ENCODE measurements at regions not wholly inside any gene's neighbourhood (a gene's known extent, or its start where the extent isn't known, plus 50 kb on each side); places are given as distances from the start of the nearest gene placed in this dataset.

GRCh38 chr4:101540336-101540735 is 193.0 kb upstream of the PPP3CA start:
- no peak for TF ChIP-seq CTCF (IDR thresholded peaks at IDR 0.05; ENCODE audit: insufficient read depth, missing control alignments)
- FAIRE-seq = no peak
- DNase-seq (ENCODE audit: insufficient read length, low spot score) = no peak

DNA sequence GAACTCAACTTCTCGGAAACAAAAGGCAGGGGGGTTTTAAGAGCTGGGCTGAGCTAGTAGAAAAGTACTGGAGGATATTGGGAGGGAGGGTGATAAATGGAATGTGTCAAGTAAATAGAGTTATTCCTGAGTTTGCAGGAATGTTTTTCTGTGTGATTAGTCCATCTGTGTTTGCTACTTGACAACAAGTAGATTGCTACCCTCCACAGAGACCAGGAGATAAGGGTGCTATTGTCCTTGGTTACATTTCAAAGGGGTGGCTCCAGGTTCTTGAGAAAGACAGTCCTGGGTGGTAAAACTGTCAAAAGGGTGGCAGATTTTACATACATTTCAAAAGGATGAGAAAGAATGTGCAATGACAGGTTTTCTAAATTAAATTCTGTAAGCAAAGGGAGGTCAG is 181.2 kb upstream of the PPP3CA start:
- FAIRE-seq = no peak
- no peak for DNase-seq (ENCODE audit: insufficient read length, low spot score)
- TF ChIP-seq CTCF (IDR thresholded peaks at IDR 0.05; ENCODE audit: insufficient read depth, missing control alignments) = no peak

- no peak for TF ChIP-seq CTCF (IDR thresholded peaks at IDR 0.05; ENCODE audit: insufficient read depth, missing control alignments)
- DNase-seq (ENCODE audit: insufficient read length, low spot score) (no peak), FAIRE-seq (no peak)
These were observed 179.9 kb upstream of the PPP3CA start for GRCh38 chr4:101527188-101527587.

GRCh38 chr4:101515566-101515965 is 168.2 kb upstream of the PPP3CA start:
- no peak for FAIRE-seq
- no peak for DNase-seq (ENCODE audit: insufficient read length, low spot score)
- TF ChIP-seq CTCF (IDR thresholded peaks at IDR 0.05; ENCODE audit: insufficient read depth, missing control alignments) = no peak

DNA sequence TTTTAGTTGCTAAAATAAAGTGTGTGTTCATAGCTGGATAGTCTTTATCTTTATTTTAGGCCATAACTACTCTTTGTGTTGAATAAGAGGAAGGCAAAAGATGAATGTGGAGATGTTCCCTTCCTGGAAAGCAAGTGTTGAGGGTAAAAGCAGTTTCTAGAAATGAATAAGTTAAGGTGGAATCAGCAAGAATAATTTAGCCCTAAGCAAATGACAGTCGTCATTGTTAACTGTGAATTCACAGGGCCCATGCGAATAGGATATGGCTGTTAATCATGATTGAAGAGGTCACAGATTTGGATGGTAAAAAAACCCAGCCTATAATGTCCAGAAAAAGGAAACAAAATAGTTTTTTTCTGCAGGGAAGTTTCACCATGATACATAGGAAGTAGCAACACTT is 167.8 kb upstream of the PPP3CA start:
- TF ChIP-seq CTCF (IDR thresholded peaks at IDR 0.05; ENCODE audit: insufficient read depth, missing control alignments) = no peak
- no peak for FAIRE-seq
- no peak for DNase-seq (ENCODE audit: insufficient read length, low spot score)

GRCh38 chr4:101512416-101512815 is 165.1 kb upstream of the PPP3CA start:
- FAIRE-seq (no peak), DNase-seq (ENCODE audit: insufficient read length, low spot score) (no peak)

GRCh38 chr4:101501421-101501820 is 154.1 kb upstream of the PPP3CA start:
- no peak for DNase-seq (ENCODE audit: insufficient read length, low spot score)
- no peak for TF ChIP-seq CTCF (IDR thresholded peaks at IDR 0.05; ENCODE audit: insufficient read depth, missing control alignments)
- FAIRE-seq = no peak

More at GRCh38 chr4:101512416-101512815, 165.1 kb upstream of the PPP3CA start:
- TF ChIP-seq CTCF (IDR thresholded peaks at IDR 0.05; ENCODE audit: insufficient read depth, missing control alignments) = no peak
